Right ventricle myocardium inferior (tissue), 1 donor: ENCODE measurements at regions not wholly inside any gene's neighbourhood (a gene's known extent, or its start where the extent isn't known, plus 50 kb on each side); places are given as distances from the start of the nearest gene placed in this dataset.
"Not testable (repeated sequence)": the region's sequence is repeated elsewhere in the genome, so short reads cannot be mapped to it uniquely, and the experiment has no call there.

Experiments
- ATAC-seq: fragments of 200-7000 bp; cut with Tn5 transposase; one replicate; pipeline ENCODE4 v1.9.1; 2020; ENCODE audit warnings: mild to moderate bottlenecking, moderate library complexity
- DNase-seq: peaks from one replicate; pipeline ENCODE4 v3.0.0; 2021; ENCODE audit errors: missing footprints
- intact Hi-C: fragments of 100-400 bp; cut with DNase I; formaldehyde crosslinking; loops from one replicate; pipeline ENCODE4 v1.11.0; 2022
- donor health status: DM: no; HTN: yes; CAD: no; lungs with severe emphysema.

DNA sequence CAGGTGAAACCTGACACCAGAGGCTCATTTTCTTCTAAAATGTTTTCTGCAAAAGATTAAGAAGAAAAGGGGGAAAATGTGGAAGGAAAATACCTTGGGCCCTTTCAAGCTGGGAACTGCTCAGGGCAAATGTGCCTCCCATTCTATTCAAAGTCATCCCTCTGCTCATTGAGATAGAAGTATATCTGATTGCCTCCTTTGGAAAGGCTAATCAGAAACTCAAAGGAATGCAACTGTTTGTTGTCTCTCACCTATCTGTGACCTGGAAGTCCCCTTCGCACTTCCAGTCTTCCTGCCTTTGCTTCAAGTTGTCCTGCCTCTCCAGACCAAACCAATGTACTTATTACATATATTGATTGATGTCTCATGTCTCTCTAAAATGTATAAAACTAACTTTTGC lies 102.4 kb upstream of the MAP3K4 start:
- ATAC-seq, intact Hi-C loops, DNase-seq: not testable (repeated sequence)

DNA sequence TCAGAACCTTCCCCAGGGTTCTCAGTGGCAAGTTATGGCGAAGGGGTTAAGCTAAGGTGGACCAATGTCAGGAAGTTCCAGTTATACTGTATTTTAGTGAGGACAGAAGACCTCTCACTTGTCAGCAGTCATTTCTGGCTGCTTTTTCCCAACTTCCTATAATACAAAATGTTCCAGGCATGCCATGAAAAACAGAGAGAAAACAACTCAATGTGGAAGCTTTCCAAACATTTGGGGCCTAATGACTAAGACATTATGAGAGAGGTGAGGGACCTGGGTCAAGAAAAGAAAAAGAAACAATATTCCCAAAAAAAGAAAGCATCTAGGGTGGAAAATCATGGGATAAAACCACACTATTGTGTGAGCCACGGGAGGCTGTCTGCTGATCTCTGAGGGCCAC lies 99.9 kb upstream of the MAP3K4 start:
- ATAC-seq, result no peak
- intact Hi-C loops, result no loop called here
- no peak for DNase-seq

DNA sequence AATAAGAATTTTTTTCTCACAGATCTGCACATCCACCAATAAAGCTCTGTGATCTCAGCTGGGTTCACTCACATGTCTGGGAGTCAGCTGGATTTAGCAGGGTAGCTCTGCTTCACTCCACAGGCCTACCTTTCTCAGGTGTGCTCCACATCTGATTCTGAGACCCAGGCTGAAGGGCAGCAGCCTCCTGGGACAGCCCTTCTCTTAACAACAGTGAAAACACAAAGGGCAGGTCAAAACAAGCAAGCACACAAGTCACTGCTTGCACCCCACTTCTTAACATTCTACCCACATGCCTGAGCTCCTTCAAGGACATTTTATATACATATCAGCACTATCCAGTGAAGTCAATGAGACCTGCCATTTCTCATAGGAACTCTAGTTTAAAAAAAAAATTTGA lies 96.0 kb upstream of the MAP3K4 start:
- no peak for ATAC-seq
- intact Hi-C loops, result no loop called here
- no peak for DNase-seq

DNA sequence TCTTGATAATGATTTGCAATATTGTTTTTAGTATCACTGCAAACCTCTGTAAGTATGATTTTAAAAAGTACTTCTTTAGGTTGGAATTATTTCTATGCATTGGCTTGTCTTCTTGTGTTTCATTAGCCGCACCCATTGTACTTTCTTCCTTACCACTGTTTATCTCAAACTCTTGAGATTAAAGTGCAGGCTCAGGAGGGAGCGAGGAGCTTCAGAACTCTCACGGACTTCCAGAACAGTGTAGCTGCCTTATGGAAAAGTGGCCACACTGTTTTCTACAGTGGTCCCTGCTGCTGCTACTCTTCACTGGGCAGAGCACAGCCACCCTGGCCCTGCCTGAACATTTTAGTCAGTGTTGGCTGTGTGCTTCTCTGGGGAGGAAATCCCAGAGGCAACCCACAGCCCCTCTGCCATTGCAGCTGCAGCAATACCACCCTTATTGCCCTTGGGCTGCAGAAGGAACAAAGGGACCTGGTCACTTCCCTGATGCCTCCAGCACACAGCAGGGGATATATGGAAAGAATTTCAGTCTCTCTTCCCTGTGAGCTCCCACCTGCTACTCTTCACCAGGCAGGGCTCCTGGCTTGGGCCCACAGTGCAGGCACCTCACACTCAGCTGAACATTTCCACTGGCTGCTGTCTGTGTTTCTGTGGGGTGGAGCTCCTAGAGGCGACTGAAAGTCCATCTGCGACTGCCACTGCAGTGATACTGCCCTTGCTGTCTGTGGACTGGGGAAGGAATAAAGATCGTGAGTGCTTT lies 91.7 kb upstream of the MAP3K4 start:
- intact Hi-C loops, result no loop called here
- DNase-seq (no peak), ATAC-seq (no peak)

DNA sequence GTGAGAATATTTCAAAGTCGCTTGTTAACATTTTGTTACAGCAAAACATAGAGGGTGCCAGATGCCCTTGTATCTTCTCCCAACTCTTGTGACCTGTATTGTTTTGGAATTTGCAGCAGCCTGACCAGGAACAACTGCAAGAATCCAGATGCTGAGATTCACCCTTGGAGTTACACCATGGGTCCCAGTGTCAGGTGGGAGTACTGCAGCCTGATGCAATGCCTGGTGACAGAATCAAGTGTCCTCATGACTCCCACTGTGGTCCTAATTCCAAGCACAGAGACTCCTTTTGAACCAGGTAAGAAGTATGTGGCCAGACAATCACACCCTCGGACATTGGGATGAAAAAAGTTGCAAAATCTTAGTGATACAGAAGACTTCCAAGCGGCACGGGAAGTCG lies 79.6 kb upstream of the MAP3K4 start:
- ATAC-seq, result no peak
- intact Hi-C loops, result no loop called here
- DNase-seq, result no peak

DNA sequence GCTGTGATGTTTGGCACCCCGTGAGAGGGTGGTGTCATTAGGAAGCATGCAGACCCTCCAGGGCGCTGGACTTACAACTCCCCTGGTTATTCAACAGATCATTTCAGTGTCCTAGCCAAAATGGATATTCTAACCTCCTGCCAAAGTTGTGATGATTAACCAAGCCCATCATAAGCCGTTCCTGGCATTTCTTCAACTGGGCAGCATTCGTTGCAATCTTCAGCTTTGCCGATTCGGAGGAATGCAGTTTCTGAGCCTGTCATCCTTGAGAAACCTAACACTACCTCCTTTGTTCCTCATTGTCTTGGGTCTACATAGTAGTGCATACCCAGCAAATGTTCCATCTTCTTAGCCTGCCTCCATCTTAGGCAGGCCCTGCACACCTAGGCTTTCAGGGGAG lies 79.2 kb upstream of the MAP3K4 start:
- intact Hi-C loops, result no loop called here
- DNase-seq (no peak), ATAC-seq (no peak)

DNA sequence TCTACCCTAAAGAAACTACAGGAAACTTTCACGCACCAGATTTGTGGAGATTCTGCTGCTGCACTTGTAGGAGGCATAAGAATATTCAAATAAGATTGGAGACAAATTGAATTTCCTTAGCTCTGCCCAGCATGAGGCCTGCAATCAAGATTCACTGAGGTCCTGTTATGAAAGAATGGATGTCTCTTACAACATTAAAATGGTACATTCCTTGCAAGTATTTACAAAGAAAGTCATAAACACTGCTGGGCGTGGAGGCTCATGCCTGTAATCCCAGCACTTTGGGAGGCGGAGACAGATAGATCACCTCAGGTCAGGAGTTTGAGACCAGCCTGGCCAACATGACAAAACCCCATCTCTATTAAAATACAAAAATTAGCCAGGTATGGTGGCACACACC lies 74.0 kb upstream of the MAP3K4 start:
- DNase-seq (no peak), ATAC-seq (no peak)
- intact Hi-C loops, result no loop called here

DNA sequence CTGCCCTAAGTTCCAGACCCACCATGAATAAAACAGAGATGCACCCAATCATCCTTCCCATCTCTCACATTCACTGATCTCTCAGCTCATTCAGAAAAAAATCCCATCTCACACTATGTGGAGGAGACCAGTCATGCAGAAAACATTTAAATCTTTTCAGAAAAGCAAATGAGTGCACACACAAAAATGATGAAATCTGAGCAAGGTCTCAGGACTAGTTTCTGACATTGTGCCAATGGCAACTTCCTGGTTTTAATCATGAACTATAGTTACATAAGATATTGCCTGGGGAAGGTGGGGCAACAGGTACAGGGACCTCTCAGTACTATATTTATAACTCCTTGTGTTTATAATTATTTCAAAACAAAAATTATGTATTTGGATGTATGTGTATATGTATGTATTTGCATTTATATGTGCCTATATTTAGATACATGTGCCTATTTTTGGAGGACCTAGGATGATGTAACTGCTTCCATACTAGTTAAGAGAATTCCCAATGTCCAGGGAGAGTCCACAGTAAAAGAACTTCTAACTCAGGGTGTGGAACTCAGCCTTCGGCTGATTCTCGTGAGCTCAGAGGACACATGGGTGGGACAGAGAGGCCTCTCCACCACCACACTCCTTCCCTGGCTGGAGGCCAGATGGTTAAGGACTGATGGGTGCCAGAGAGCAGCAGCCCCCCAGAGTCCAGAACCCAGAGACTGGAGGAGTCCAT lies 71.7 kb upstream of the MAP3K4 start:
- intact Hi-C loops, result no loop called here
- no peak for ATAC-seq

DNA sequence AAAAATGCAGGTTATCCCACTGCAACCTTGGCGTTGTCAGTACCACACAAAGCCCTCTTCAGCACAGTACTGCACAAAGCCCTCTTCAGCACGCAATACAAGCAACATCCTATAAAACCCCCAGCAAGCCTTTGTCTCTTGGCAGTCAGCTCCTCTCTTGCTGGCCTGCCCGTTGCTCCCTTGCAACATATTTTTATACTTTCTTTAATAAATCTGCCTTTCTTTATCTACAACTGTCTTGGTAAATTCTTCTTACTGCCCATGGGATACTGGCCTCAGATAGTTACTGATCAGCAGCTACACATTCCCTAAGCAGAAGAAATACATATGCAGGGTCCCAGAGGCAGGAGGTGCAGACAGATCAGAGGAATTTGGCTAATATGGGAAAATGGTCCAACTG lies 70.5 kb upstream of the MAP3K4 start:
- intact Hi-C loops, result no loop called here
- ATAC-seq (no peak), DNase-seq (no peak)

More for the DNA sequence above, 71.7 kb upstream of the MAP3K4 start:
- DNase-seq, result no peak

DNA sequence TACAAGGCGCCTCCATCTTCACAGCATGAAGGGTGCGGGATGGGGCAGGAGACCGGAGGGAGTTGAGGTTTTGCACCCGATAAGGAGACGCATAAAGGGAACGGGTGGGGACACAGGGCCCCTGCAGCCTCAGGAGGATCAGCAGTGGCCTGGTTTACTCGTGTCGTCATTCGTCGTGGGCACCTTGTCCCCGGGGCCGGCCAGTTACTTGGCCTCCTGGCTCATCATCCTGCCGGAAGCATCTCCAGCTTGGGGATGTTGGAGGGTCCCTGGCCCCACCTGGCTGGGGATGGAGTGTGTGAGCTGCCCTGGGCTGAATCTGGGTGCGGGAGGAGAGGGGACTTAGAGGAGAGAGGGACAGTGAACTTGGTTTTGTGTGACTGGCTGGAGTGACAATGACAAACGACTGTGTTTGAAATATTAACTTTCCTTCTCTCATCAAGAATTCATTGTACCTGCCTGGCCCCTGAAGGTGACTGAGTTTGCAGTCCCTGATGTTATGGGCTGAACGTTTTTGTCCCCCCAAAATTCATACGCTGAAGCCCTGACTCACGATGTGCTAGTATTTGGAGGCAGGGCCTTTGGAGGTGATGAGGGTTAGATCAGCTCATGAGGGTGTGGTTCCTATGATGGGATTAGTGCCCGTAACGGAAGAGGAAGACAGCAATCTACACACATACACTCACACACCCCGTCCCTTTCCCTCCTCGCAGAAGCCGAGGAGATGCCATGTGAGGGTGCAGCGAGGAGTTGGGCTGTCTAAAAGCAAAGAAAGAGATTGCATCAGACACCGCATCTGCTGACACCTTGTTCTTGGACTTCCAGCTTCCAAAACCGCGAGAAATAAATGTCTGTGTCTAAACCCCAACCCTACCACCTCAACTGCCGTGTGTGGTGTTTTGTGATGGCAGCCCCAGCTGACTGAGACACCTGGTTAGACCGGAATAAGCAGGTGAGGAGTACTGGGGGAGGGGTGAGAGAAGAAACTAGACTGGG lies 65.0 kb upstream of the MAP3K4 start:
- DNase-seq, result no peak
- intact Hi-C loops, result no loop called here
- no peak for ATAC-seq

DNA sequence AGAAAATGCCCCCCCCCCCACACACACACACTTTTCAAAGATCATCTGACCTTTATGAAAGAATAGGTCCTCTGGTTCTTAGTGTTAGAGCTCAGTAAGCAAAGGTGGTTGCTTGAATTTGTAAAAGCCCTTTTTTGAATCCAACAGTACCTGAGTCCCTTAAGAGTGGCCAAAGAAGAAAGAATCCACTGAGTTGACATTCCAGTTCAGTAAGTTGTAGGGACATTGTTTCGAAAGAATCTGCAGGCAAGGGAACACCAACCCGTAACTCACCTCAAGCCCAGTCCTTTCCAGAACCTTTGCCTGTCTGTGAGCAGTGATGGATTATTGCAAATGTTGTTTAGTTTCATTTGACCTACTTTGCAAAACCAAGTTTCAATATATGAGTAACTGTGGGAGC lies 64.2 kb upstream of the MAP3K4 start:
- intact Hi-C loops, result no loop called here
- DNase-seq (no peak), ATAC-seq (no peak)

DNA sequence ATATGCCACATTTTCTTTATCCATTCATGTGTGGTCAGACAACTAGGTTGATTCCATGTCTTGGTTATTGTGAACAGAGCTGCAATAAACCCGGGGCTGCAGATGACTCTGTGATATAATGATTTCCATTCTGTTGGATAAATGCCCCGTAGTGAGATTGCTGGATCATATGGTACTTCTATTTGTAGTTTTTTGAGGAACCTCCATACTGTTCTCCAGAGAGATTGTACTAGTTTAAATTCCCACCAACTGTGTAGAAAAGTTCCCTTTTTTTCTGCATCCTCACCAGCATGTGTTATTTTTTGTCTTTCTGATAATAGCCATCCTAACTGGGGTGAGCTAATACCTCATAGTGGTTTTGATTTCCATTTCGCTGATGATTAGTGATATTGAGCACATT lies 62.2 kb upstream of the MAP3K4 start:
- DNase-seq (no peak), ATAC-seq (no peak)
- intact Hi-C loops, result no loop called here

DNA sequence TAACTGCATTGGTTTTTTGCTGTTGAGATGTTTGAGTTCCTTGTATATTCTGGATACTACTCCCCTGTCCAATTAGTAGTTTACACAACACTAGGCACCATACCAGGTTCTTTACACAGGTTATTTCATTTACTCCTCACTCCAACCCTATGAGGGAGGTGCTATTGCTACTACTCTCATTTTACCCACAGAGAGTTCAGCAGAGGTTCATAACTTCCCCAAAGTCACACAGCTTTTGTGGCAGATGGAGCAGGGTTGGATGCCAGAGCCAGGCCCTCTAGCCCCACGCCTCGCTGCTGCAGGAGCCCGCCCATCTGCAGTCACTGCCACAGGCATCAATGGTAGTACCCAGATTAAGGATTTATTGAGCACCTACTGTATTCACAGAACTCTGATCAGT lies 61.7 kb upstream of the MAP3K4 start:
- DNase-seq, result no peak
- ATAC-seq, result no peak
- intact Hi-C loops, result loop anchor here (1.0 to 10.0 kb wide), 4 partner anchors 42 to 445 kb away; no protein-coding TSS in a partner anchor

DNA sequence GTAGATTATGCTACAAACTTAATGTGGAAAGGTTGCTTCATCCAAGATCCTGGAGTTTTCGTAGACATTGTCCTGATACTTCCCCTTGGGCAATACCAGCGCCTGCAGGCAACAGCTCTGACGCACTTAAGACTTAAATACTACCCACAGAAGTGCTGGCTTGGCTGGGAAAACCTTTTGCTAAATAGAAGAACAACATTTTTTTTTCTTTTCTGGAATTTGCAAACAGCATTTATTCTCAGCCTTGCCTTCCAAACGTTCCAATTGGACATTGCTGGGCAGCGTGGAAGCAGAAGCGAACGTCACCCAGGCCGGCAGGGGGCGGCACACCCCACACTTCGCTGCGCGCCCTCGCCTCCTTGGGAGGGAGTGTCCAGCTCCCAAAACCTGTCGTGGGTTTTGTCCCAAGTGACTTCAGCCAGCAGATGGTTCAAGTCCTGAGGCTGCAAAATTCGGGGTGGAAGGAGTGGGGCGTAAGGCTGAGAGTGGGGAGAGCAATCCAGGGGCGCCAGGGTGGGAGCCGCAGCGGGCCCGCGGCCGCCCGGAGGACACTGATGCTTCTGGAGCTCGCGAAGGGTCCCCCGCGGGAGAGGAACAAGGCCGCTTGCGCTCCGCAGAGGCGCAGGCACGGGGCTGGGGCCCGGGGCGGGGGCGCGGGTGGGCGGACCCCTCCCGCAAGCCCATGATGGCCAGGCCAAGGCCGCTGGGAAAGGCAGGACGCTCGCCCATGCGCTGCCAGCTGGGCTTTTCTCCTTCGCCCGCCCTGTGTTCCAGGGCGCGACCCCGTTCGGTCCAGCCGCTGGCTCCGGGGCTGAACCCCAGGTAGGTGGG lies 60.8 kb upstream of the MAP3K4 start:
- peak; percentile 89 for ATAC-seq
- peak; percentile 82 for DNase-seq

DNA sequence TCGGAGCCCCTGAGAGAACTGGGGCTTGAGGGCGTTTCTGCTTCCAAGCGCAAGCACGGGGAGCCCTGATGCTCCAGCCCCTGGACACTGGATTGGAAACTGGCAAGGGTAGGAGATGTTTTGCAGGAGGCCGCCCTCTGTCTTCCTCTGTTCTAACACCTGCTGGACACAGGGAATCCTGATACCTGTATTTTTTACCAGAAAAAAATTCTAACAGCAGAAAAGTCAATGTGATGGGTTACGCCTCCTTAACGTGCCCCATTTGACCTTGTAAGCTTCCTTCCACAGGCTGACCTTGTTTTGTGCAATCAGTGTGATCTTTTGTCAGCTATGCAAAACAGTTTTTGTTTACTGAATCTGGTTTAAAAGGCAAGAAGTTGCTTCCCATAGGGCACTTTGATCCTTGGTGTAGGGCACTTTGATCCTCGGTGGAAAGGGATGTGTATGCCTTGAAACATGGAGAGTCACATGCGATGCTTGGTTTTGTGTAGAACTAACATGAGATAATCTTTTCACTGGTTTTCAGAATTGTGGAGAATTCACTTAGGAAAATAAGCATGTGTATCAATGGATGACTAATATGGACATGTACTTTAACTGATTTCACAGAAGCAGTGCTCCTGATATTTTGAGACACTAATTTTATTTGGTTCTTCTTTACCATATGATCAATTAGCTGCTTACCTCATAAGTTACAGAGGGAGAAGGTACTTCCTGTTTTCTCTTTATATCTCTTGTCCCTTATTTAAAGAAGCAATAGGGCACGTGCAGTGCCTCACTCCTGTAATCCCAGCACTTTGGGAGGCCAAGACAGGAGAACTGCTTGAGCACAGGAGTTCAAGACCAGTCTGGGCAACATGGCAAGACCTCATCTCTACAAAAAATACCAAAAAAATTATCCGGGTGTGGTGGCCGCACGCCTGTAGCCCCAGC lies 59.9 kb upstream of the MAP3K4 start:
- ATAC-seq, result peak; percentile 29
- intact Hi-C loops, result loop anchor here (2.0 to 10.0 kb wide), 3 partner anchors 41 to 443 kb away; no protein-coding TSS in a partner anchor
- DNase-seq, result no peak

More for the DNA sequence above, 60.8 kb upstream of the MAP3K4 start:
- intact Hi-C loops, result loop anchor here (1.0 to 10.0 kb wide), 4 partner anchors 42 to 444 kb away; no protein-coding TSS in a partner anchor

DNA sequence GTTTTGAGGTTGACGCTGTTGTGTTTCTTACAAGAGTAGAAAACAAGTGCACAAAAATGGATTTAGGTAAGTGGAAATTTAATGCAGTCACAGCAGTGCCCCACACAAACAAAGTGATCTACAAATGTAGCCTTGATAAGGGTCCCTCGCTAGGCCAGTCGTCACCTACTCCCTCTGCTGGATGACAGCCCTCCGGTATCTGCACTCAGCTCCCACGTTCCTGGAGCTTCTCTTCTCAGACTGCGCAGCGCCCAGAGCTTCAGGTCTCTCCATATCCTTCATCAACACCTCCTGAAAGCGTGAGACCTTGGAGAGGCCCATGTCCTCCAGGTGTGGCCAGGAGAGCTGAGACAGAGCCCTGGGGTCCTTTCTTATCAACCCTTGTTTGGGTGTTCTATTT lies 58.3 kb upstream of the MAP3K4 start:
- ATAC-seq, result peak; percentile 51

DNA sequence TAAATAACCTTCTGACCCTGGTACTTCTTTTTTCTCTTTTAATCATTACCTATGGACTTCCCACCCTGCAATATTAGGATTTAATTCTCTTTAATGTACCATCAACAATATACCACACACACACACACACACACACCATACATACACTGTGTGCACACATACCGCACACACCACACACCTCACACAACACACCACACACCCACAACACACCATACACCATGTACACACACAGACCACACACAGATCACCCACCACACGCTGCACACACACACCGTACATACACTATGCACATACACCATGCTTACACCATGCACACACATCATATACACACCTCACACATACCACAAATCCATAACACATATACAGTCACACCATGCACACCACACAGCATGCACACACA lies 57.4 kb upstream of the MAP3K4 start:
- DNase-seq (no peak), ATAC-seq (no peak)
- intact Hi-C loops, result loop anchor here (5.0 to 10.0 kb wide), 2 partner anchors 38 to 141 kb away; no protein-coding TSS in a partner anchor

More for the DNA sequence above, 58.3 kb upstream of the MAP3K4 start:
- intact Hi-C loops, result loop anchor here (5.0 to 10.0 kb wide), 2 partner anchors 39 to 142 kb away; no protein-coding TSS in a partner anchor
- DNase-seq, result no peak
